Fibroblast of lung (primary cell): ENCODE measurements at regions not wholly inside any gene's neighbourhood (a gene's known extent, or its start where the extent isn't known, plus 50 kb on each side); places are given as distances from the start of the nearest gene placed in this dataset.
"Not testable (repeated sequence)": the region's sequence is repeated elsewhere in the genome, so short reads cannot be mapped to it uniquely, and the experiment has no call there.

Experiments
- DNase-seq, 2 donors: peaks; one replicate each; pipeline versions ENCODE4 v3.0.0 to v3.0.0-alpha.2; 2010; ENCODE audit warnings: low read depth in 2 of 2
- H2AFZ ChIP-seq: 2 replicates; pipeline ENCODE4 v1.5.1; 2012; ENCODE audit warnings: low read length, control low read depth, inconsistent platforms
- H3K27ac ChIP-seq: 2 replicates; pipeline ENCODE4 v1.5.1; 2011; ENCODE audit warnings: low read length, control low read depth; ENCODE audit not compliant: insufficient read depth
- H3K27me3 ChIP-seq: 2 replicates; pipeline ENCODE4 v1.5.1; 2011; ENCODE audit warnings: mild to moderate bottlenecking, low read length; ENCODE audit not compliant: control insufficient read depth, insufficient read depth
- H3K36me3 ChIP-seq: 2 replicates; pipeline ENCODE4 v1.5.1; 2011; ENCODE audit warnings: low read length; ENCODE audit not compliant: control insufficient read depth, insufficient read depth
- H3K4me1 ChIP-seq: 2 replicates; pipeline ENCODE4 v1.5.1; 2011; ENCODE audit warnings: low read length; ENCODE audit not compliant: control insufficient read depth, insufficient read depth; ENCODE audit errors: extremely low read depth
- H3K4me2 ChIP-seq: 2 replicates; pipeline ENCODE4 v1.5.1; 2011; ENCODE audit warnings: low read length, control low read depth; ENCODE audit not compliant: insufficient read depth; ENCODE audit errors: extremely low read depth
- H3K4me3 ChIP-seq, 4 experiments: fragments of 200-600 bp in 1 of 4; sonication (generic) in 1 of 4; replicated peaks in 1 of 4; 2 replicates each; pipeline ENCODE4 v1.5.1; 2011 to 2016; ENCODE audit warnings: low read length in 4 of 4, low read depth in 3 of 4, mild to moderate bottlenecking in 3 of 4, control low read depth in 2 of 4, inconsistent platforms in 1 of 4, mixed read lengths in 1 of 4; ENCODE audit not compliant: insufficient read depth in 1 of 4; ENCODE audit errors: control extremely low read depth in 1 of 4
- H3K79me2 ChIP-seq: 2 replicates; pipeline ENCODE4 v1.5.1; 2012; ENCODE audit warnings: mild to moderate bottlenecking, low read length, inconsistent platforms; ENCODE audit not compliant: control insufficient read depth, insufficient read depth
- H3K9ac ChIP-seq: 2 replicates; pipeline ENCODE4 v1.5.1; 2011; ENCODE audit warnings: mild to moderate bottlenecking, low read length, control low read depth; ENCODE audit not compliant: insufficient read depth
- H3K9me3 ChIP-seq: 2 replicates; pipeline ENCODE4 v1.5.1; 2012; ENCODE audit warnings: low read depth, low read length; ENCODE audit not compliant: control insufficient read depth, insufficient read depth
- H4K20me1 ChIP-seq: 2 replicates; pipeline ENCODE4 v1.5.1; 2011; ENCODE audit warnings: low read length; ENCODE audit not compliant: control insufficient read depth, insufficient read depth; ENCODE audit errors: extremely low read depth
- EZH2 ChIP-seq: IDR thresholded peaks from 2 replicates; pipeline ENCODE4 v1.5.1; 2012; ENCODE audit warnings: low read length, control low read depth, mild to moderate bottlenecking; ENCODE audit errors: missing control alignments
- TF ChIP-seq, protein P1 (sequence below), 2 donors: IDR thresholded peaks in 1 of 2; conservative IDR thresholded peaks in 1 of 2; 1 replicate in 1 of 2; 2 replicates in 1 of 2; pipeline ENCODE4 v1.5.1; 2011 to 2012; ENCODE audit warnings: low read length in 2 of 2, control low read depth in 1 of 2, inconsistent platforms in 1 of 2, low read depth in 1 of 2, mild to moderate bottlenecking in 1 of 2

- no peaks in the 10 kb centered on the region for H4K20me1 ChIP-seq
- H3K9me3 ChIP-seq: no peaks in the 10 kb centered on the region
- H2AFZ ChIP-seq: peak overlapping the region; percentile 77
- DNase-seq: peak in 1 of 2 donors; percentile 2
- H3K27ac ChIP-seq: no peak overlapping the region
- no peaks in the 10 kb centered on the region for H3K79me2 ChIP-seq
- H3K36me3 ChIP-seq: no peaks in the 10 kb centered on the region
- TF ChIP-seq EZH2: no peak
- TF ChIP-seq, protein P1, sequence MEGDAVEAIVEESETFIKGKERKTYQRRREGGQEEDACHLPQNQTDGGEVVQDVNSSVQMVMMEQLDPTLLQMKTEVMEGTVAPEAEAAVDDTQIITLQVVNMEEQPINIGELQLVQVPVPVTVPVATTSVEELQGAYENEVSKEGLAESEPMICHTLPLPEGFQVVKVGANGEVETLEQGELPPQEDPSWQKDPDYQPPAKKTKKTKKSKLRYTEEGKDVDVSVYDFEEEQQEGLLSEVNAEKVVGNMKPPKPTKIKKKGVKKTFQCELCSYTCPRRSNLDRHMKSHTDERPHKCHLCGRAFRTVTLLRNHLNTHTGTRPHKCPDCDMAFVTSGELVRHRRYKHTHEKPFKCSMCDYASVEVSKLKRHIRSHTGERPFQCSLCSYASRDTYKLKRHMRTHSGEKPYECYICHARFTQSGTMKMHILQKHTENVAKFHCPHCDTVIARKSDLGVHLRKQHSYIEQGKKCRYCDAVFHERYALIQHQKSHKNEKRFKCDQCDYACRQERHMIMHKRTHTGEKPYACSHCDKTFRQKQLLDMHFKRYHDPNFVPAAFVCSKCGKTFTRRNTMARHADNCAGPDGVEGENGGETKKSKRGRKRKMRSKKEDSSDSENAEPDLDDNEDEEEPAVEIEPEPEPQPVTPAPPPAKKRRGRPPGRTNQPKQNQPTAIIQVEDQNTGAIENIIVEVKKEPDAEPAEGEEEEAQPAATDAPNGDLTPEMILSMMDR (conservative IDR thresholded peaks at IDR 0.05 in 1 of 2, IDR thresholded peaks at IDR 0.05 in 1 of 2; ENCODE audit: low read depth in 1 of 2, low read length in 2 of 2): no peak
- no peak overlapping the region for H3K9ac ChIP-seq
- peak overlapping the region; percentile 68 for H3K4me2 ChIP-seq
- no peaks in the 10 kb centered on the region for H3K27me3 ChIP-seq
- no peaks in the 10 kb centered on the region for H3K4me1 ChIP-seq
- no peak overlapping the region for H3K4me3 ChIP-seq
These were observed 105.3 kb upstream of the ANKRD30BL start for GRCh38 chr2:132267105-132267497.

DNA sequence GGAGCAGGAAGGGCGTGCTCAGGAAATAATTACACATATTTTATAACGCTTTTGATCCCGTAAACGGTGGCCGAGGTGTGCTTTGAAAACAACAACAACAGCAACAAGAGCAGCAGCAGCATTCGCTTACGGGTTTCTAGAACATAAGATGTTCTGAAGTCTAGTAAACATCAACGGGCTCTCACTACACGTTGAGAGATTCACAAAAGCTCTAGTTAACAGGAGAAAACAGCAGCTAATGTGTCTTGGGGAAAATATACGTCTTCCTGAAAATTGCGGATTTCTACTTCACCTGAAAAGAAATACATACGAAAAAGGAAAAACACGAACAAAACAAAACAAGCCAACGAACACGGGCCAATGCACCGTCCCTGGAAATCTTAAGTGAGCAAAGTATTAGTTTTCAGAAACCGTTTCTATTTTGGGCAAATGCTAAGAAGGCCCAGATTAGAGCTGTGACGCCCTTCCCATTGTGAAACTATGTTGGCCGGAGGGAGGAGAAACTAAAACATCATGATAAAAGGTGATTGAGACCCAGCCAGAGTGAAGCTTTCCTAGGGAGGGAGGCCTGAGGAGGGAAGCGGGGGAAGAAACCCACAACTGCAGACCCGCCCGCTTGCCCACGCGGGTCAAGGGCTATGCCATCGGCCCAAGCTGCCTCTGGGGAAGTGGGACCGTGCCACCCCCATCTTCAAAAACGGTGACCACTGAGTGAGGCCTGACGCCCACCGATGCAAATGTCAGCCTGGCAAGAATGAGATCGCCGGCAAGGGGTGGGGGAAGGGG, 105.9 kb upstream of the ANKRD30BL start:
- H3K36me3 ChIP-seq, H3K4me1 ChIP-seq, H4K20me1 ChIP-seq, H3K79me2 ChIP-seq, H3K27me3 ChIP-seq, H3K27ac ChIP-seq, H3K9ac ChIP-seq, H3K9me3 ChIP-seq: not testable (repeated sequence)
- Histone ChIP-seq H2AFZ (peak overlapping the region; percentile 77), H3K4me2 (peak overlapping the region; percentile 68), H3K4me3 (peak overlapping the region in 3 of 4 experiments; percentile 7 to 40 (median 39))
- DNase-seq: peak; percentile 53 to 72

- H3K27me3 ChIP-seq, H3K9me3 ChIP-seq, H3K79me2 ChIP-seq, H3K27ac ChIP-seq, H2AFZ ChIP-seq, H3K4me1 ChIP-seq, H3K36me3 ChIP-seq, H4K20me1 ChIP-seq, H3K9ac ChIP-seq: not testable (repeated sequence)
- DNase-seq: peak; percentile 55 to 72
- TF ChIP-seq, protein P1 (conservative IDR thresholded peaks at IDR 0.05 in 1 of 2, IDR thresholded peaks at IDR 0.05 in 1 of 2; ENCODE audit: low read depth in 1 of 2, low read length in 2 of 2): peak; percentile 38 to 48
- peak overlapping the region in 2 of 4 experiments; percentile 27 to 35 for H3K4me3 ChIP-seq
- H3K4me2 ChIP-seq: peak overlapping the region; percentile 51
These were observed 106.7 kb upstream of the ANKRD30BL start for GRCh38 chr2:132268284-132268976.
